Activated naive CD4-positive, alpha-beta T cell treated with anti-CD3 and anti-CD28 coated beads, Interleukin-2, amount 50 U/mL, for 24 hours (primary cell): ENCODE measurements at regions not wholly inside any gene's neighbourhood (a gene's known extent, or its start where the extent isn't known, plus 50 kb on each side); places are given as distances from the start of the nearest gene placed in this dataset.

ENCODE experiments used
- H3K27ac Mint-ChIP-seq: one replicate; pipeline ENCODE4 v1.8.0; 2021; ENCODE audit warnings: mild to moderate bottlenecking, mixed read lengths
- H3K27me3 Mint-ChIP-seq: one replicate; pipeline ENCODE4 v1.8.0; 2021; ENCODE audit warnings: mixed read lengths
- H3K36me3 Mint-ChIP-seq: one replicate; pipeline ENCODE4 v1.8.0; 2021; ENCODE audit warnings: mixed read lengths
- H3K4me1 Mint-ChIP-seq: one replicate; pipeline ENCODE4 v1.8.0; 2021; ENCODE audit warnings: mixed read lengths
- H3K4me3 Mint-ChIP-seq: one replicate; pipeline ENCODE4 v1.8.0; 2021; ENCODE audit warnings: mild to moderate bottlenecking, mixed read lengths
- H3K9me3 Mint-ChIP-seq: one replicate; pipeline ENCODE4 v1.8.0; 2021; ENCODE audit warnings: mixed read lengths

GRCh38 chr12:77777274-77777673 lies 53.4 kb upstream of the NAV3 start:
- H3K36me3 Mint-ChIP-seq: no peaks in the 10 kb centered on the region
- H3K4me3 Mint-ChIP-seq: no peak overlapping the region
- H3K4me1 Mint-ChIP-seq: no peaks in the 10 kb centered on the region
- no peak overlapping the region for H3K27ac Mint-ChIP-seq
- H3K9me3 Mint-ChIP-seq: peaks cover 14% of the 10 kb centered on the region
- H3K27me3 Mint-ChIP-seq: no peaks in the 10 kb centered on the region

- H3K36me3 Mint-ChIP-seq: no peaks in the 10 kb centered on the region
- H3K27me3 Mint-ChIP-seq: no peaks in the 10 kb centered on the region
- H3K9me3 Mint-ChIP-seq: peaks cover 9% of the 10 kb centered on the region
- H3K4me3 Mint-ChIP-seq: no peak overlapping the region
- H3K4me1 Mint-ChIP-seq: no peaks in the 10 kb centered on the region
- no peak overlapping the region for H3K27ac Mint-ChIP-seq
These were observed 55.9 kb upstream of the NAV3 start for GRCh38 chr12:77774761-77775160.

- Mint-ChIP-seq H3K4me3 (no peak overlapping the region), H3K4me1 (no peaks in the 10 kb centered on the region), H3K9me3 (peaks cover 9% of the 10 kb centered on the region), H3K36me3 (no peaks in the 10 kb centered on the region), H3K27me3 (no peaks in the 10 kb centered on the region), H3K27ac (no peak overlapping the region)
These were observed 57.9 kb upstream of the NAV3 start for GRCh38 chr12:77772676-77773298.

- no peak overlapping the region for H3K27ac Mint-ChIP-seq
- no peak overlapping the region for H3K4me3 Mint-ChIP-seq
- no peaks in the 10 kb centered on the region for H3K4me1 Mint-ChIP-seq
- no peaks in the 10 kb centered on the region for H3K36me3 Mint-ChIP-seq
- H3K27me3 Mint-ChIP-seq: no peaks in the 10 kb centered on the region
- H3K9me3 Mint-ChIP-seq: peaks cover 16% of the 10 kb centered on the region
These were observed 62.1 kb upstream of the NAV3 start for GRCh38 chr12:77768558-77768957.

GRCh38 chr12:77767756-77768343 lies 62.8 kb upstream of the NAV3 start:
- no peak overlapping the region for H3K27ac Mint-ChIP-seq
- no peaks in the 10 kb centered on the region for H3K4me1 Mint-ChIP-seq
- H3K9me3 Mint-ChIP-seq: peaks cover 10% of the 10 kb centered on the region
- no peaks in the 10 kb centered on the region for H3K27me3 Mint-ChIP-seq
- H3K4me3 Mint-ChIP-seq: no peak overlapping the region
- no peaks in the 10 kb centered on the region for H3K36me3 Mint-ChIP-seq

GRCh38 chr12:77767335-77767734 lies 63.4 kb upstream of the NAV3 start:
- Mint-ChIP-seq H3K4me1 (no peaks in the 10 kb centered on the region), H3K27ac (no peak overlapping the region)

GRCh38 chr12:77766224-77766623 lies 64.5 kb upstream of the NAV3 start:
- H3K36me3 Mint-ChIP-seq: no peaks in the 10 kb centered on the region
- no peak overlapping the region for H3K27ac Mint-ChIP-seq
- H3K9me3 Mint-ChIP-seq: peaks cover 7% of the 10 kb centered on the region
- no peaks in the 10 kb centered on the region for H3K27me3 Mint-ChIP-seq
- no peaks in the 10 kb centered on the region for H3K4me1 Mint-ChIP-seq
- no peak overlapping the region for H3K4me3 Mint-ChIP-seq

More at GRCh38 chr12:77767335-77767734, 63.4 kb upstream of the NAV3 start:
- Mint-ChIP-seq H3K9me3 (peaks cover 7% of the 10 kb centered on the region), H3K4me3 (no peak overlapping the region), H3K36me3 (no peaks in the 10 kb centered on the region), H3K27me3 (no peaks in the 10 kb centered on the region)

- H3K9me3 Mint-ChIP-seq: peaks cover 7% of the 10 kb centered on the region
- no peak overlapping the region for H3K4me3 Mint-ChIP-seq
- no peak overlapping the region for H3K27ac Mint-ChIP-seq
- no peaks in the 10 kb centered on the region for H3K36me3 Mint-ChIP-seq
- H3K27me3 Mint-ChIP-seq: no peaks in the 10 kb centered on the region
- H3K4me1 Mint-ChIP-seq: no peaks in the 10 kb centered on the region
These were observed 69.4 kb upstream of the NAV3 start for GRCh38 chr12:77761286-77761685.

GRCh38 chr12:77760271-77761025 lies 70.2 kb upstream of the NAV3 start:
- no peak overlapping the region for H3K4me3 Mint-ChIP-seq
- no peaks in the 10 kb centered on the region for H3K27me3 Mint-ChIP-seq
- no peaks in the 10 kb centered on the region for H3K36me3 Mint-ChIP-seq
- no peaks in the 10 kb centered on the region for H3K4me1 Mint-ChIP-seq
- peaks cover 4% of the 10 kb centered on the region for H3K9me3 Mint-ChIP-seq
- H3K27ac Mint-ChIP-seq: no peak overlapping the region

GRCh38 chr12:77754086-77754485 lies 76.6 kb upstream of the NAV3 start:
- H3K4me1 Mint-ChIP-seq: no peaks in the 10 kb centered on the region
- no peaks in the 10 kb centered on the region for H3K36me3 Mint-ChIP-seq
- H3K27me3 Mint-ChIP-seq: no peaks in the 10 kb centered on the region
- no peak overlapping the region for H3K27ac Mint-ChIP-seq
- no peak overlapping the region for H3K4me3 Mint-ChIP-seq
- no peaks in the 10 kb centered on the region for H3K9me3 Mint-ChIP-seq

GRCh38 chr12:77751939-77752338 lies 78.8 kb upstream of the NAV3 start:
- H3K27me3 Mint-ChIP-seq: no peaks in the 10 kb centered on the region
- no peak overlapping the region for H3K27ac Mint-ChIP-seq
- no peaks in the 10 kb centered on the region for H3K36me3 Mint-ChIP-seq
- no peak overlapping the region for H3K4me3 Mint-ChIP-seq
- no peaks in the 10 kb centered on the region for H3K9me3 Mint-ChIP-seq
- no peaks in the 10 kb centered on the region for H3K4me1 Mint-ChIP-seq

GRCh38 chr12:77746096-77746495 lies 84.6 kb upstream of the NAV3 start:
- Mint-ChIP-seq H3K9me3 (no peaks in the 10 kb centered on the region), H3K4me1 (no peaks in the 10 kb centered on the region), H3K27me3 (no peaks in the 10 kb centered on the region), H3K27ac (no peak overlapping the region), H3K36me3 (no peaks in the 10 kb centered on the region), H3K4me3 (no peak overlapping the region)

- Mint-ChIP-seq H3K9me3 (peaks cover 2% of the 10 kb centered on the region), H3K4me3 (no peak overlapping the region), H3K36me3 (no peaks in the 10 kb centered on the region), H3K27me3 (no peaks in the 10 kb centered on the region), H3K27ac (no peak overlapping the region), H3K4me1 (no peaks in the 10 kb centered on the region)
These were observed 85.1 kb upstream of the NAV3 start for GRCh38 chr12:77745624-77746023.

GRCh38 chr12:77742631-77743030 lies 88.1 kb upstream of the NAV3 start:
- Mint-ChIP-seq H3K4me1 (no peaks in the 10 kb centered on the region), H3K27ac (no peak overlapping the region), H3K27me3 (no peaks in the 10 kb centered on the region), H3K36me3 (no peaks in the 10 kb centered on the region), H3K9me3 (peaks cover 5% of the 10 kb centered on the region), H3K4me3 (no peak overlapping the region)

- Mint-ChIP-seq H3K27me3 (no peaks in the 10 kb centered on the region), H3K27ac (no peak overlapping the region), H3K4me3 (no peak overlapping the region), H3K36me3 (no peaks in the 10 kb centered on the region), H3K4me1 (no peaks in the 10 kb centered on the region), H3K9me3 (peaks cover 5% of the 10 kb centered on the region)
These were observed 88.6 kb upstream of the NAV3 start for GRCh38 chr12:77741974-77742517.
